GM21526 (cell line): ENCODE measurements at regions not wholly inside any gene's neighbourhood (a gene's known extent, or its start where the extent isn't known, plus 50 kb on each side); places are given as distances from the start of the nearest gene placed in this dataset.
A peak's percentile ranks its signal among the peaks of the same experiment; 100 is the strongest.
"Not testable (repeated sequence)": the region's sequence is repeated elsewhere in the genome, so short reads cannot be mapped to it uniquely, and the experiment has no call there.

Experiments
- ATAC-seq: cut with Tn5 transposase; IDR thresholded peaks from one replicate; pipeline ENCODE4 v1.9.1; 2021; ENCODE audit warnings: moderate library complexity; ENCODE audit not compliant: unreplicated experiment, low FRiP score

DNA sequence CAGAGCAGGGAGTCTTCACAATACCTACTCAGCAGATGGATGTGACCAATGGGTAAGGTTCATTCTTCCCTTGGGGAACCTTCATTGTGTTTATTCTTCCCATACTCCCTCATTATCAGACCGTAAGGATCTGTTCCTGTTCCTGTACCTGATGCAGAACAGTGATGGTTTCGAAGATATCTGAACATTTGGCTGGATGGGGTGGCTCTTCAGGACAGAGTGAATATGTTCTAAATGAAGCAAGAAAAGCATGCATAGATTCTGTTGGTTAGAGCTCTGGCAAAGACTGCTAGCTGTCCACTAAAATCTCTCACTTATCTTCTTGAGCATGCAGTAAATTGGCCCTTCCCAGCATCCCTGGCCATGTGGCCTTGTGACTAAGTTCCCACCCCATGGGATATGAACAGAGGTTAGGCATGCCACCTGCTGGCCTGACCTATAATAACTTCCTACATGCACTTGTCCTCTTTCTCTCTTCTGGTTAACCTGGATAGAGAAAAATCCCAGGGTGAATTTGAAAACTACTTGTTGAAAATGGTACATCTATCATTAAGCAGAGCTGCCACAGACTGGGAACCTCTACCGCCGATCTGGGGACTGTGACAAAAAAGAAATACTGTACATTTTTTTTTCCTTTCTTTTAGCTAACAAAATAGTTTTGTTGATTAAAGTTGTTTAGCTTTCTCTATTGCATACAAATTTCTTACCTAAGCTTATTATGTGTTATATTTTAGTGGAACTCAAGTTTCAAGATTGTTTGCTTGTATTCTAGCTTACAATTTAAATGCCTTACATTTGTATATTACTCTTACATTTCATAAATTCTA is 60.0 kb upstream of the BANK1 start:
- peak; percentile 91 for ATAC-seq

DNA sequence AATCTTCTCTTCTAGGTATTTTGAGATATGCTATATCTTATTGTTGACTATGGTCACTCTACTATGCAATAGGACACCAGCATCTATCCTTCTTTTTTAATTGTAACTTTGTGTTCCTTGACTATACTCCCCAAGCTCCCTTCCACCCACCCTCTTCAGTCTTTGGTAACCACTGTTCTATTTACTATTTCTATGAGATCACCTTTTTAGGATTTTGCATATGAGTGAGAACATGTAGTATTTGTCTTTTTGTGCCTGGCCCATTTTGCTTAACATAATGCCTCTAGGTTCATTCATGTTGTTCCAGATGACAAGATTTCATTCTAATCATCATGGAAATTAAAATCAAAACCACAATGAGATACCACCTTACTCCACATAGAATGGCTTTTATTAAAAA is 63.3 kb upstream of the BANK1 start:
- ATAC-seq: no peak

DNA sequence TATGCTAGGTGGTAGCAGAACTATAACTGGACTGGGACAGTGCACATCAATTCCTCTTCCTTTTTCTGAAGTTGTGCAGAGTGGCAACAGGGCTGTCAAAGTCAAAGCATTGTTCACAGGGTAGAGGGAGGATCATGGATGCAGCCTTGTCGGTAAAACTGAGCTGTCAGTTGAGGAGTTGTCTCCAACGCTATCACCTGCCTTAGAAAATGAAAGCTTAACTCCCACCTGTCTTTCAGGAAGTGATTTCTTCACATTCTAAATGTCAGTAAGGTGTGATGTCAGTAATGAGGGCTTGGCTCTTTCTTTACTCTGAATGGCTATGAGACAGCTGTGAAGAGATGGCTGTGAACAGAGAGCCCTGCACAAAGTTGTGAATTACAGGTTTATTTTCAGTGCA is 66.4 kb upstream of the BANK1 start:
- no peak for ATAC-seq

DNA sequence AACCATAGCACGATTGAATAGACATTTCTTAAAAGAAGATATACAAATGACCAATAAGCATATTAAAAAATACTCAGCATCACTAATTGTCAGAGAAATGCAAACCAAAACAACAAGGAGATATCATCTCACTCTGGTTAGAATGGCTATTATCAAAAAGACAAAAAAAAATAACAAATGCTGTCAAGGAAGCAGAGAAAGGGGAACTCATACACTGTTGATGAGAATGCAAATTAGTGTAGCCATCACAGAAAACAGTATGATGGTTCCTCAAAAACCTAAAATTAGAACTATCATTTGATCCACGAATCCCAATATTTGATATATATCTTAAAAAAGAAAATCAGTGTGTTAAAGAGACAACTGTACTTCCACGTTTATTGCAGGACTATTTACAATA is 71.7 kb upstream of the BANK1 start:
- ATAC-seq: no peak

DNA sequence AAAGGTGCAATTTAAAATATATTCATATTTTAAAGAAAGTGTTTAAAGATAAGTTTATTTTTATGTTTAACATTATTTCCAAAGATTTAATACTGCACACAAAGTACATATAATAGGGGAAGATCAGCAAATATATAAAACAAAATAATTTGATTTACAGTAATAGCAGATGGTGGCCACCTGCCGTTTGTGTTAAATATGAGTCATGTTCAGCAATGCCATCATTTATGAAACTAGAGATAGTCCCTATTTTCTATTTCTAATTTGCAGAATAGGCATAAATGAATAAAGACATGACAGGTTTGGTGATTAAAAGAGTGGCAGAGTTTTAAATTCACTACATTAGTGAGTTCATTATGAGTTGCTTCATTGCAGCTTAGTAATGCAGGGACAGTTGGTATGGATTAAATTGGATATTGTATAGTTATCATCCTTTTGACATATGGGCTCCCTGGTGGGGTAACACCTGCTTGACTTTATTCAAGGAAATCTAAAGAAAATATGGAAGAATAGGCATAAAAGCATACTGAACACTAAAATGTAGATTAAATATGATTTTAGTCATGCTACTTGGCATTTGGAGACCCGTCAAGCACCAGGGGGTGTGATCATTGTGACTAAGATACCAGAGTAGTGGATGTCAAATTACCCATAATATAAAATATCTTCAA is 78.8 kb upstream of the BANK1 start:
- ATAC-seq: no peak

DNA sequence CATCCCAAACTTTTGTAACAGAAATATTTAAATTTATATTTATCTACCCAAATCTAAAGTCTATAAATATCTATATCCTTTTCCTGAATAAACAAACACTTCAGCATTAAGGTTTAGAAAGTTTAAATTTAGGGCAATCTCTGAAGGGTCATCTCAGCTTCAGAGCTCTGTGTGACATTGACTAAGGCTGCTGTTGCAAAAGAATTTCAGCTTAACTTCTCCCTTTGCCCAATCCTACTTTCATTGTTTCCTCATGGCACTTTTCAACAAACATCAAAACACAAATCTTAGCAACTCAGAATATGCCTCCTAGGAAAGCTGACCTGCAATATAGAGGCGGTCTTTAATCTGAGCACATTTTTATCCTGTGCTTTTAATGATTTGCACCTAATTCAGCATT is 79.7 kb upstream of the BANK1 start:
- ATAC-seq: no peak

DNA sequence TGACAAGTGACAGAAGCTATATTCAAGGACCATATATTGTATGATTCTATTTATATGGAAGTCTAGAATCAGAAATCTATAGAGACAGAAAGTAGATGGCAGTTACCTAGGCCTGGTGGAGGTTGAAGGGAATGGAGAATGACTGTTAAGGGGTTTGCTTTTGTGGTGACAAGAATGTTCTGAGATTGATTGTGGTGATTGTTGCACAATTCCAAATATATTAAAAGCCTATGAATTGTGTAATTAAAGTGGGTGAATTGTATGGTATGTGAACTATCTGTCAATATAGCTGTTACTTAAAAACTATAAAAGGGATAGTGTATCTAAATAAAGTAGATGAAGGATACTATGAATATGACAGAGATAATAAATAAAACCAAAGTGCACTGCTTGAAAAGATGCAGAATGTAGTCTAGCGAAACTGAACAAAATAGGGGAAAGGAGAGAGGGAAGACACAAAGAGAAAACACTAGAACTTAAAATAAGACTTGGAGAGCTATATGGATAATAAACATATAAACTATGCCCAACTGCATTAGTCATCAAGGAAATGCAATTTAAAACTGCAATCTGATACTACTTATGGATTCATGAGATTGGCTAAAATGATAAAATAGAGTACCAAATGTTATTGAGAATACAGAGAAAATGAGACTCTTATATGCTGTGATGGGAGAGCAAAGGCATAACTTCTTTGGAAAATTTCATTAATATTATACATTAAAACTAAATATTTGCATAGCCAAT is 82.1 kb upstream of the BANK1 start:
- ATAC-seq: no peak

DNA sequence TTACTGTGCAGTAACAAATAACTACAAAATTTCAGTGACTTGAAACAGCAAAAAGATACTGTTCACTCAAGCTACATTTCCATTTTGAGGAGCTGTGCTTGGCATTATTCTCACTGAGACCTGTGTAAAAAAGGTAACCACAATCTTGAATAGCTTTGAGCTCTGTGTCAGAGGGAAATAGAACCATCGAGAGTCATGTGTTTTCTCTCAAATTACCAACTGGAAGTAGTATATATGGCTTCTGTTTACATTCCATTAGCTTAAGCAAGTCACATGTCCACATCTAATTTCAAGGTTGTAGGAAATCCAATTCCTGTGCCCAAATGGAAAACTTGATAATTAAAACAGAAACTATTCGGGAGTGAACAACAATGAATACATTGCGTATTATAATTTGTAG is 82.9 kb upstream of the BANK1 start:
- no peak for ATAC-seq

DNA sequence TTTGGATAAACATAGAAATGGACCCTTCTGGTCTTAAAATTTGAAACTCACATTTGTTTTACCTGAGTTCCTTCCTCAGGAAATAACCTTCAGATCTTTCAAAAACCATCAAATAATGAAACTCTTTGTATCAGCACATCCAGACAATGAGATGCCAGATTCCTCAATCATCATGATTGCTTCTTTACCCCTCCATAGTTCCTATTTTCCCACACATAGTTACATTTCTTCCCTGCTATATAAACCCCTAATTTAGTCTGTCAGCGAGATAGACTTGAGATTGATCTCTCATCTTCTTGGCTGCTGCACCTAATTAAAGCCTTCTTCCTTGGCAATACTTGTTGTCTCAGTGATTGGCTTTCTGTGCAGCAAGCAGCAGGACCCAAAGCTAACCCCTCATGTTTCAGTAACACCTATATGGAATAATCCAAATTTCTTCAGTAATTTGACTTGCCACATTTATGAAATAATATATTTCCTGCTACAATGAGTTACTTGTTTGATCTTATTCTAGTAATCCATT is 83.9 kb upstream of the BANK1 start:
- no peak for ATAC-seq

DNA sequence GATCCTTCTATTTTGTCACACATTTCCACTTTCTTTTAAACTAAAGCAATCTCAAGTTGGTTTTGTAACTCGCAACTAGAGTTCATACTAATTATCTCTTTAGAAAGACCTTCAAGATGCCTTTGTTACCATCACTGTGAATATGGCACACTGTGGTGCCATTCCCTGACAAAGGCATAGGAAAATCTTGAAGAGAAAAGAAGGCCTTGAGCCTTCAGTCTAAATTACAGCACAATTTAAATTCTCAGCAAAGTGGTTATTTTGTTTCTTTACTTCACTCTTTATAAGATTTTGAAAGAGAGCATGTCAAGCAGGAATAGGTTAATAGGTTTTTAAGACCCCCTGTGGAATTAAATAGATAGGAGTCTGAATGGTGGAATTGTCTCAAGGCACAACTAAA is 89.0 kb upstream of the BANK1 start:
- no peak for ATAC-seq

DNA sequence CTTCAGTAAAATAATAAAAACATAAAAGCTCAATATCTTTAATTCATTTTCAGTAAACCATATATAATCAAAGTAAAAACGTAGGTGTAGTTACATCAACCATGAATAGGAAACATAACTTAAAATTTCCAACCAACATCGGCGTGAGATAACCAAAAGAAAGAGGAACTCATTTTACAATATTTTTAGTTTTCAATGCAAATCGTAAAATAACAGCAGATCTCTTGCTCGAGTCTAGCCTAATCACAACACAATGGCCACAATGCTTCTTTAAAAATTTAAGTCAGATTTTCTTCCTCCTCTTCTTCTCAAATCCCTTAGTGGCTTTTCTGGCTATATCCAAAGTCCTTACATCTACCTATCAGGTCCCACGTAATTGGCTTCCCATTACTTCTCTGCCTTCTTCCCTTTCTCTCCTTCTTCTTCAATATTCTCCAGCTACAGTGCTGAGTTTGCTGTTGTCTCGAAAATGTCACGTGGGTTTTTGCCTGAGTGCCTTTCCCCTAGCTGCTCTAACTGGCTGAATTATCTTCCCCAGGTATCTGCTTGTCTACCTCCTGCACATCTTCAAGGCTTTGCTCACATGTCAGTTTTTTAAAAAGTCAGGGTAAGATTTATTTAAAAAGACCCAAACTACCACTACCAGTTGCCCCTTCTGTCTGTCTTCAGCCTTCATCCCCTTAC is 90.9 kb upstream of the BANK1 start:
- ATAC-seq: no peak

DNA sequence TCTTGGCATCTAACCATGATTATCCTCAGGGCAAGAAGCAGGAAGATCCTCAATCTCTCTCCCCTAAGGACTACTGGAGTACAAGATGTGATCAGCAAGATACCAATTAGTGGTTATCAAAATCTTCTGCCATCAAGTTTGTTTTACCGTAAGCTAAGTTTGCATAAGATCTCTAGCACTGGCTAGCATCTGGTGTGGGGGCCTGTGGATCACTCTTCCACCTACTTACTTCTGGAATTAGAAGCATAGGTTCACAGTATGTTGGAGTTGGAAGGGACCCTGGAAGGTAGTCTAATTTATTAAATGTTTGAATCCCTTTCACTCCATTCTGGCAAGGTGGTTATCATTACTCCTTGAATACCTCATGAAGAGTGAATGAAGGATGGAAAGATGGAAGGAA is 93.3 kb upstream of the BANK1 start:
- ATAC-seq: no peak

DNA sequence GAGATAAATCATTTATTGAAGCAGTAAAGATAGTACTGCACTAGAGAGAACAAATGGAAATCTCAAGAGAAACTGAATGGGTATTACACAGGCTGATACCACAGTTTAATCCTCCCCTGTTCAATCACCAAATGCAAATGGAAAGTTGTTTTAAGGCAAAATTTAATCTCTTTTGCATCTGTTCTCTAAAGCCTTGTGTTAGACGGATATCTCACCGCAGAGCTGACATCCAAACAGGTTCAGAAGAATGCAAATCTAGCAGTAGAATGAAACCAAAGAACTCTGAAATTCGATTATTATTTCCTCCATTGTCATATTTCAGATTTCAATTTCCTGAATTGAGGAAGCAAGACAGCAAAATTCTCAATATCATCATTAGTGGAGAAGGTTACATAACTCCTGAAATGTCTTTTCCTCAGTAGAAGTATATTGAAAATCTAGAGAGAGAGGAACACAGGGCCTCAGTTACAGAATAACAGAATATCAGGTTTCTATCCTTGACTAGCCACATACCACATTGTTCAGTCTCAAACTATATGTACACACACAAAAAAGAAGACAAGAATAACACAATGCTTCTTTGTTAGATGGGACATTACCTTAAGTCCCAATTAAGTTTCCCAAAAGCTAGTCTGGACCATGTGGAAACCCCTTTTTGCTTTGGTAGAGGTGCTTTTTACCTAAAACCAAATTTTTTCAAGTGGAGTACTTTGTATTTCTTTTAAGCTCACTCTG is 94.1 kb upstream of the BANK1 start:
- ATAC-seq: no peak

DNA sequence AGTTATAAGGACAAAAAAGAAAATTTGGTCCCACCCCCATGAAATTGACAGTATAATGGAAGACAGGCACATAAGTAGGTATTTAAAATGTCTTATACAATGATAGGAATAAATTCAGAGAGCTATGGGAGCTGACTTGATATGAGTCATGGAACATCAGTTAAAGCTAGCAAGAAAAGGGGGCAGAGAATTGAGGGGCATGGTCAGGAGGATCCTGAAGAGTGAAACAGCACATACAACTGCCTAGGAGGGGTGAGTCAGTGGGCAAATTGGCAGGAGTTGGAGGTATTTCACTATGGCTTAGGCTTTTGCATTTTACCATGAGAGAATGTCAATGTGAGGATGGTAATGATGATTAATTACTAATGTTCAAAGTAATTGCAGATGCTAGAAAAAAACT is 95.4 kb upstream of the BANK1 start:
- no peak for ATAC-seq

DNA sequence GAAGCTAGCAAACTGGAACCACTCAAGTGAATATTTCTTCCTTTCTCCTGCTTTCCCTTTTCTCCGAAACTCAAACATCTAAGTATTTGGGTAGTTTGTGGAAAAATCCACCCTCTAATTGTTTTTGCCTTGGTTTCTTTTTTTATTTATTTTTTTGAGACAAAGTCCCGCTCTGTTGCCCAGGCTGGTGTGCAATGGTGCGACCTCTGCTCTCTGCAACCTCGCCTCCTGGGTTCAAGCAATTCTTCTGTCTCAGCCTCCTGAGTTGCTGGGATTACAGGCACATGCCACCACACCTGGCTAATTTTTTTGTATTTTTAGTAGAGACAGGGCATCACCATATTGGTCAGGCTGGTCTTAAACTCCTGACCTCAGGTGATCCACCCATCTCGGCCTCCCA is 96.1 kb upstream of the BANK1 start:
- ATAC-seq: not testable (repeated sequence)

DNA sequence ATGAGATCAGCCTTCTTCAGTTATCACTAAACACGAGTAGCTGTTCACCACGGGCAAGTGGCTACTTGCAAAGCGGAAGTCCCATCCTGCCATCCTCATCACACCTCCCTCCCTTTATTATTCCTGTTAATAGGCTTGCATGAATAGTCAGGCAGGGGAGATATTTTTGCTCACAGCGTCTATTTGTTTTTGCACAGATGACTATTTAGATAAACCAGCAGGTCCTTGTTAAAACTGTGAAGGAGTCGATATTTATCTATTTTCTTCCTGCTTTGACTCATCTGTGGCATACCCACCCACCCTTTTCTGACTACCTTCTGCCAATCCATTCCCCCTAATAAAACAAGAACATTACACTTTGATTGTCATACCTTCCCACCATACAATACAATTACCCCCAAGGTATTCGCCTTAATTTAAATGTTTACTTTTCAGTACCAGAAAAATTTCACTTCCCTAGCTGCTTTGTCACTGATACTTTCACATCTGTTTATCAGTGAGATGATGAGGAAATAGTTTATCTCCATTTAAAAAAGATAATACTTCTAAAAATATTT is 96.6 kb upstream of the BANK1 start:
- ATAC-seq: peak; percentile 83

DNA sequence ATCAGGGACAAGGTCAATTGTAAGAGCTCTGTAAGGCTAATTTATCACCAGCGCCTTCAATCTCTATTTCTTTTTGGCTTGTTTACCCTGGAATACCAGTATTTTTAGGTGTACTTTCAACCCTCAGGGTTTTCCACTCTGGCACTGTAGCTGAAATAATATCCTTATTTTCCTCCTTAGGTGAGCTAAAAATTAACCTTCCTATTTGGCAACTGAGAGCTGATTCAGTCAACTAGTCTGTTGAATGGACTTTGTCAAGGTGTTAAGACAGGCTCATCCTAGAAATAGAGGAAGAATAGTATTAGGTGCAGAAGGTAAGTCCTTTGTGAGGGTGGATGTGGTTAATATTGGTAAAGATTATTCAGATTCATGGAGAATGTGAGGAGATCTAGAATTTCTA is 101.3 kb upstream of the BANK1 start:
- no peak for ATAC-seq

DNA sequence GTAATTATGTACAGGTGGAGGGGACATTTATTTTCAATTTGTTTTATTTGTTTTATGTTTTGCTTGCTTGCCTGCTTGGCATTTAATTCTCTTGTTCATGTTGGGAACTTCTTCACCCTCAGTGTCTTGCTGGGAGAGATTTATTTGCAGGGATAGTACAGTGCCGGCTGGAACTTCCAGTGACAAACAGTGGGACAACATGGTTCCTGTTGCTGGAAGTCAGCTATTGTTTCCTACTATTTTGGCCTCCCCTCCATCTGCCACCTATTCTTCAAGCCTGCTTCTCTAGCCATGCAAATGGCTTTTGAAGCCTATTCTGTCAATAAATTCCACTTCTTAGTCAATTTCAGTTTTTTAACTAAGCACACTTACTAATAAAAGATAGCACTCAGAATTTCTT is 105.4 kb upstream of the BANK1 start:
- no peak for ATAC-seq

DNA sequence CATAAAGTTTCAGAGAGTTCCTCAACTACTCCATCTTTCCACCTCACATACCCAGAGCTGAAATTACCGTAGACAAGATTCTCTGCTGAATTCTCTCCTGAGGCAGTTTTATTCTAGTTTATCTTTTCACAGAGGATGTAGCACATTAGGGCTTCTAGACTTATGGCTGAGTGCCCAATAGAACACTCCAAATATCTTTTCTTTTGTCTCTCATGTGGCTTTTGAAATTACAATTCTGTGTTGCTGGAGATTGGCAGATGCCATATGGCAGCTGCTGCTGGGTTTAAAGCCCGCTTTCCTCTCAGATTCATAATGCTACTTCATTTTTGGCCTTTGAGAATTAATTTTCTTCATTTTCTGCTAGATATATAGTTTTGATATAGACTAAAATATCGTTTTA is 107.6 kb upstream of the BANK1 start:
- ATAC-seq: no peak

DNA sequence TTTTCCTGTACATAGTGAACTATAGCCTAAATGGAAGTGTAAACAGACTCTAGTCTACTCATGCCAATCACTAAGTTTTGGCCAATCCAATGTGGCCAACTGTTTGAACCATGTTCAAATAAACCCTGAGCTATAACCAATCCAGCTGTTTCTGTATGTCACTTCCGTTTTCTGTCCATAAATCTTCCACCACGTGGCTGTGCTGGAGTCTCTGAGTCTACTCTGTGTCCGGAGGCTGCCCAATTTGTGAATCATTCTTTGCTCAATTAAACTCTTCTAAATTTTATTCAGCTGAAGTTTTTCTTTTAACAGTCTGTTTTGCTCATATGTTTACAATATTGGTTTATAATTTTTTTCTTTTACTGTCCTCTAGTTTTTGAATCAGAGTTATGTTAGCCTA is 112.3 kb upstream of the BANK1 start:
- ATAC-seq: no peak
